ENCODE measurements at regions not wholly inside any gene's neighbourhood (a gene's known extent, or its start where the extent isn't known, plus 50 kb on each side); places are given as distances from the start of the nearest gene placed in this dataset.
A peak's percentile ranks its signal among the peaks of the same experiment; 100 is the strongest.

- DNase-seq: no peak
Measured at GRCh38 chr2:204274991-204275390, 270.3 kb upstream of the PARD3B start.

- no peak for DNase-seq
Measured at GRCh38 chr2:204277226-204277625, 268.0 kb upstream of the PARD3B start.

- DNase-seq: no peak
Measured at GRCh38 chr2:204278454-204278853, 266.8 kb upstream of the PARD3B start.

GRCh38 chr2:204279819-204280218, 265.5 kb upstream of the PARD3B start:
- DNase-seq: no peak

- no peak for DNase-seq
Measured at GRCh38 chr2:204280262-204280668, 265.0 kb upstream of the PARD3B start.

- no peak for DNase-seq
Measured at GRCh38 chr2:204282081-204282480, 263.2 kb upstream of the PARD3B start.

- peak in 1 of 3 experiments; percentile 4 for DNase-seq
Measured at GRCh38 chr2:204282525-204282924, 262.8 kb upstream of the PARD3B start.

GRCh38 chr2:204289066-204289465, 256.2 kb upstream of the PARD3B start:
- no peak for DNase-seq

GRCh38 chr2:204292439-204292838, 252.8 kb upstream of the PARD3B start:
- no peak for DNase-seq

GRCh38 chr2:204293884-204294747, 251.2 kb upstream of the PARD3B start:
- peak in 2 of 3 experiments; percentile 21 to 58 for DNase-seq

- DNase-seq: no peak
Measured at GRCh38 chr2:204298404-204298803, 246.9 kb upstream of the PARD3B start.

- no peak for DNase-seq
Measured at GRCh38 chr2:204299766-204300165, 245.5 kb upstream of the PARD3B start.

GRCh38 chr2:204306667-204307066, 238.6 kb upstream of the PARD3B start:
- no peak for DNase-seq

- no peak for DNase-seq
Measured at GRCh38 chr2:204312105-204312504, 233.2 kb upstream of the PARD3B start.

GRCh38 chr2:204313256-204313655, 232.0 kb upstream of the PARD3B start:
- no peak for DNase-seq

GRCh38 chr2:204315236-204315662, 230.0 kb upstream of the PARD3B start:
- DNase-seq: peak in 1 of 3 experiments; percentile 27

GRCh38 chr2:204317640-204318039, 227.6 kb upstream of the PARD3B start:
- DNase-seq: no peak

- no peak for DNase-seq
Measured at GRCh38 chr2:204321027-204321800, 224.1 kb upstream of the PARD3B start.

GRCh38 chr2:204321910-204322751, 223.1 kb upstream of the PARD3B start:
- no peak for DNase-seq

- DNase-seq: peak; percentile 75 to 94 (median 76)
Measured at GRCh38 chr2:204325468-204325867, 219.8 kb upstream of the PARD3B start.

- DNase-seq: no peak
Measured at GRCh38 chr2:204328373-204328772, 216.9 kb upstream of the PARD3B start.

- DNase-seq: no peak
Measured at GRCh38 chr2:204329016-204329415, 216.3 kb upstream of the PARD3B start.

GRCh38 chr2:204329532-204329931, 215.7 kb upstream of the PARD3B start:
- DNase-seq: no peak

All from NCI-H1417 (cell line).